ENCODE measurements at regions not wholly inside any gene's neighbourhood (a gene's known extent, or its start where the extent isn't known, plus 50 kb on each side); places are given as distances from the start of the nearest gene placed in this dataset.

DNA sequence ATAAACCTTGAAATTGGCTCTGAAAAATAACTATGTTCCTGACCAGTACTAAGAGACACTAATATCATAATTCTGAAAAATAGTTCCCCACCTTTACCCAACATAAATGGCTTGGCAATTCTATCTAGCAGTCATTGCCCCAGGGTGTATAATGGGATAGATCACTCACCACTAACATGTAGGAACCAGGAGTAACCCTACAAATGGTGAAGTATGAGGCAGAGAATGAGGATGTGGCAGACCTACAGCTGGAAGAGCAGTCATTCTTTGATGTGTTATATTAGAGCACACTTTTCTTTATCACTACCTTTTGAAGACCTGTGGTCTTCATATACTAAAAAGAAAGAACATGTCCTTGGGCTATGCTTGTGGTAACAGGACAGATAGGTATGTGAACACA, 136.5 kb upstream of the SYNDIG1 start:
- ATAC-seq (ENCODE audit: insufficient read depth, low FRiP score), result no peak
- Histone ChIP-seq H3K27ac (ENCODE audit: low read depth in 1 of 2, low read length in 1 of 2) (no peak overlapping the region), H3K4me1 (ENCODE audit: control insufficient read depth in 5 of 5, insufficient read depth in 5 of 5, low read length in 5 of 5) (no peaks in the 10 kb centered on the region), H3K4me3 (no peak overlapping the region), H3K27me3 (ENCODE audit: control insufficient read depth in 3 of 3, insufficient read depth in 3 of 3, low read length in 2 of 3) (peaks cover 0 to 3% (median 3%) of the 10 kb centered on the region in 3 donors), H3K9me3 (ENCODE audit: control insufficient read depth in 4 of 4, insufficient read depth in 3 of 4, low read length in 3 of 4) (peaks cover 0 to 3% (median 0%) of the 10 kb centered on the region in 4 donors), H3K36me3 (ENCODE audit: control insufficient read depth in 4 of 4, insufficient read depth in 4 of 4, low read length in 4 of 4) (no peaks in the 10 kb centered on the region), H3K9ac (ENCODE audit: insufficient read depth in 1 of 2, low read length in 2 of 2) (no peak overlapping the region)
- no peak for DNase-seq
- TF ChIP-seq CTCF (IDR thresholded peaks at IDR 0.05; ENCODE audit: control extremely low read depth, extremely low read depth), result no peak

- ATAC-seq (ENCODE audit: insufficient read depth, low FRiP score) (no peak), DNase-seq (no peak)
- Histone ChIP-seq H3K9ac (ENCODE audit: insufficient read depth in 1 of 2, low read length in 2 of 2) (no peak overlapping the region), H3K9me3 (ENCODE audit: control insufficient read depth in 4 of 4, insufficient read depth in 3 of 4, low read length in 3 of 4) (peaks cover 0 to 3% (median 0%) of the 10 kb centered on the region in 4 donors), H3K27me3 (ENCODE audit: control insufficient read depth in 3 of 3, insufficient read depth in 3 of 3, low read length in 2 of 3) (peaks cover 0 to 3% (median 3%) of the 10 kb centered on the region in 3 donors), H3K27ac (ENCODE audit: low read depth in 1 of 2, low read length in 1 of 2) (no peak overlapping the region), H3K4me1 (ENCODE audit: control insufficient read depth in 5 of 5, insufficient read depth in 5 of 5, low read length in 5 of 5) (no peaks in the 10 kb centered on the region), H3K36me3 (ENCODE audit: control insufficient read depth in 4 of 4, insufficient read depth in 4 of 4, low read length in 4 of 4) (no peaks in the 10 kb centered on the region), H3K4me3 (no peak overlapping the region)
- no peak for TF ChIP-seq CTCF (IDR thresholded peaks at IDR 0.05; ENCODE audit: control extremely low read depth, extremely low read depth)
- WGBS, 2 donors, result 91 to 93% methylated on average over 4 of the region's 4 CpGs
These were observed 137.5 kb upstream of the SYNDIG1 start for GRCh38 chr20:24331939-24332338.

GRCh38 chr20:24328901-24329300, 140.5 kb upstream of the SYNDIG1 start:
- no peak for DNase-seq
- no peak for ATAC-seq (ENCODE audit: insufficient read depth, low FRiP score)
- no peaks in the 10 kb centered on the region for H3K9me3 ChIP-seq (ENCODE audit: control insufficient read depth in 4 of 4, insufficient read depth in 3 of 4, low read length in 3 of 4)
- WGBS, 2 donors, result 73 to 75% methylated on average over 2 of the region's 2 CpGs
- no peak for TF ChIP-seq CTCF (IDR thresholded peaks at IDR 0.05; ENCODE audit: control extremely low read depth, extremely low read depth)
- no peak overlapping the region for H3K27ac ChIP-seq (ENCODE audit: low read depth in 1 of 2, low read length in 1 of 2)
- no peaks in the 10 kb centered on the region for H3K27me3 ChIP-seq (ENCODE audit: control insufficient read depth in 3 of 3, insufficient read depth in 3 of 3, low read length in 2 of 3)
- no peaks in the 10 kb centered on the region for H3K4me1 ChIP-seq (ENCODE audit: control insufficient read depth in 5 of 5, insufficient read depth in 5 of 5, low read length in 5 of 5)
- no peaks in the 10 kb centered on the region for H3K36me3 ChIP-seq (ENCODE audit: control insufficient read depth in 4 of 4, insufficient read depth in 4 of 4, low read length in 4 of 4)
- no peak overlapping the region for H3K9ac ChIP-seq (ENCODE audit: insufficient read depth in 1 of 2, low read length in 2 of 2)
- no peak overlapping the region for H3K4me3 ChIP-seq

GRCh38 chr20:24321973-24322372, 147.5 kb upstream of the SYNDIG1 start:
- 67 to 87% methylated on average over 3 of the region's 3 CpGs for WGBS, 2 donors
- peaks cover 0 to 3% (median 0%) of the 10 kb centered on the region in 3 donors for H3K27me3 ChIP-seq (ENCODE audit: control insufficient read depth in 3 of 3, insufficient read depth in 3 of 3, low read length in 2 of 3)
- no peak overlapping the region for H3K27ac ChIP-seq (ENCODE audit: low read depth in 1 of 2, low read length in 1 of 2)
- no peaks in the 10 kb centered on the region for H3K4me1 ChIP-seq (ENCODE audit: control insufficient read depth in 5 of 5, insufficient read depth in 5 of 5, low read length in 5 of 5)
- peaks cover 0 to 3% (median 0%) of the 10 kb centered on the region in 4 donors for H3K9me3 ChIP-seq (ENCODE audit: control insufficient read depth in 4 of 4, insufficient read depth in 3 of 4, low read length in 3 of 4)
- no peak for TF ChIP-seq CTCF (IDR thresholded peaks at IDR 0.05; ENCODE audit: control extremely low read depth, extremely low read depth)
- H3K36me3 ChIP-seq (ENCODE audit: control insufficient read depth in 4 of 4, insufficient read depth in 4 of 4, low read length in 4 of 4), result no peaks in the 10 kb centered on the region
- no peak for DNase-seq
- no peak overlapping the region for H3K4me3 ChIP-seq
- H3K9ac ChIP-seq (ENCODE audit: insufficient read depth in 1 of 2, low read length in 2 of 2), result no peak overlapping the region
- ATAC-seq (ENCODE audit: insufficient read depth, low FRiP score), result no peak
